ENCODE measurements at regions not wholly inside any gene's neighbourhood (a gene's known extent, or its start where the extent isn't known, plus 50 kb on each side); places are given as distances from the start of the nearest gene placed in this dataset.

DNA sequence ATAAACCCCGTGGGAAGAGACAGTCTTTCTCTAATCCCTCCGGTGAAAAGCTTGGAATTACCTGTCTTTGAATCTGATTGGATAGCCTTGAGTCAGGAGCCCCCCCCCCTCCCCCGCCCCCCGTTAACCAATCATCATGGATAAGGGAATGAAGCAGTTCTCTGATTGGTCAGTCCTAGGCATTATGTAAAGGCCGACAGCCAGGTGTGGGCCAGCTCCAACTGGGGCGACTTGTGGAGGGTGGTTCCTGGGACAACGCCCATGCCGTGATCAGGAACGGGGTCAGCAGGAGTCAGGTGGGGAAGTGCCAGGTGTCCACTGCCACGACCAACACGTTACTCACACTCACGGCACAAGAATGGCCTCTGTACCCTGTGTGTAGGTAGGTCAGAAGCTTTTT is 406.8 kb upstream of the SULF2 start:
- H3K4me3 Mint-ChIP-seq, result no peak overlapping the region
- peaks cover 42% of the 10 kb centered on the region for H3K4me1 Mint-ChIP-seq

DNA sequence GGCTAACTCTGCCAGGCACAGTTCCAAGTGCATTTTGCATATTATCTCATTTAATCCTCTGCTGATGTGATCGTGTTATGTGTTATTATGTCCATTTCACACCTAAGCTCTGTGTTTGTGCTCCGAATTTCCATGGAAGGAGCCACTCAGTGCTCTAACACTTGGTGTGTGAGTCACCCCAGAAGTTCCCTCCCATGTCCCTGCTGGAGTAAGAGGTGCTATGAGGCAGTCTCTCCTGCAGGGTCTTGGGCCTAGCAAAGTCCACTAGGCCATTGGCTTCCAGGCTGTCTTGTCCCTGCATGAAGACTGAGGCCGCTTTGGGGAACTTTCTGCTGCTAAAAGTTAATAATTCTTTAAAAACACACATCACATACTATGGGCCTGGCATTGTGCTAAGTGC is 405.9 kb upstream of the SULF2 start:
- H3K36me3 ChIP-seq, result no peaks in the 10 kb centered on the region
- no peak overlapping the region for H3K27ac ChIP-seq
- H3K27ac Mint-ChIP-seq, result peak overlapping the region; percentile 87
- no peaks in the 10 kb centered on the region for H3K9me3 ChIP-seq (ENCODE audit: low read depth)
- no peak overlapping the region for H2AFZ ChIP-seq (replicated peaks)
- peaks cover 7% of the 10 kb centered on the region for H3K9me3 Mint-ChIP-seq
- H3K36me3 Mint-ChIP-seq, result peaks cover 2% of the 10 kb centered on the region
- peaks cover 16% of the 10 kb centered on the region for H3F3A ChIP-seq (ENCODE audit: low read depth)
- no peaks in the 10 kb centered on the region for H3K79me2 ChIP-seq (ENCODE audit: low read depth)
- no peak for DNase-seq (ENCODE audit: low spot score)
- peak overlapping the region; percentile 28 for H3K4me2 ChIP-seq
- no peak overlapping the region for H3K4me3 Mint-ChIP-seq
- H3K27me3 ChIP-seq, result peaks cover under 1% of the 10 kb centered on the region
- TF ChIP-seq, protein P1, sequence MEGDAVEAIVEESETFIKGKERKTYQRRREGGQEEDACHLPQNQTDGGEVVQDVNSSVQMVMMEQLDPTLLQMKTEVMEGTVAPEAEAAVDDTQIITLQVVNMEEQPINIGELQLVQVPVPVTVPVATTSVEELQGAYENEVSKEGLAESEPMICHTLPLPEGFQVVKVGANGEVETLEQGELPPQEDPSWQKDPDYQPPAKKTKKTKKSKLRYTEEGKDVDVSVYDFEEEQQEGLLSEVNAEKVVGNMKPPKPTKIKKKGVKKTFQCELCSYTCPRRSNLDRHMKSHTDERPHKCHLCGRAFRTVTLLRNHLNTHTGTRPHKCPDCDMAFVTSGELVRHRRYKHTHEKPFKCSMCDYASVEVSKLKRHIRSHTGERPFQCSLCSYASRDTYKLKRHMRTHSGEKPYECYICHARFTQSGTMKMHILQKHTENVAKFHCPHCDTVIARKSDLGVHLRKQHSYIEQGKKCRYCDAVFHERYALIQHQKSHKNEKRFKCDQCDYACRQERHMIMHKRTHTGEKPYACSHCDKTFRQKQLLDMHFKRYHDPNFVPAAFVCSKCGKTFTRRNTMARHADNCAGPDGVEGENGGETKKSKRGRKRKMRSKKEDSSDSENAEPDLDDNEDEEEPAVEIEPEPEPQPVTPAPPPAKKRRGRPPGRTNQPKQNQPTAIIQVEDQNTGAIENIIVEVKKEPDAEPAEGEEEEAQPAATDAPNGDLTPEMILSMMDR (IDR thresholded peaks at IDR 0.05), result no peak
- TF ChIP-seq EZH2phosphoT487 (IDR thresholded peaks at IDR 0.05) (no peak), EZH2 (IDR thresholded peaks at IDR 0.05) (no peak)
- no peak overlapping the region for H3K9ac ChIP-seq
- peaks cover 30% of the 10 kb centered on the region for H3K4me1 ChIP-seq
- H3K27me3 Mint-ChIP-seq (ENCODE audit: insufficient read depth, low read depth), result peaks cover 12% of the 10 kb centered on the region
- H4K20me1 ChIP-seq (ENCODE audit: low read depth), result no peaks in the 10 kb centered on the region
- H3K4me1 Mint-ChIP-seq, result peaks cover 43% of the 10 kb centered on the region
- no peak overlapping the region for H3K4me3 ChIP-seq

More for the DNA sequence above, 406.8 kb upstream of the SULF2 start:
- Mint-ChIP-seq H3K36me3 (peaks cover 2% of the 10 kb centered on the region), H3K9me3 (peaks cover 6% of the 10 kb centered on the region), H3K27me3 (ENCODE audit: insufficient read depth, low read depth) (peaks cover 12% of the 10 kb centered on the region), H3K27ac (no peak overlapping the region)
- Histone ChIP-seq H3F3A (ENCODE audit: low read depth) (peaks cover 7% of the 10 kb centered on the region), H3K9me3 (ENCODE audit: low read depth) (no peaks in the 10 kb centered on the region), H4K20me1 (ENCODE audit: low read depth) (no peaks in the 10 kb centered on the region), H3K4me2 (no peak overlapping the region), H3K79me2 (ENCODE audit: low read depth) (no peaks in the 10 kb centered on the region), H3K36me3 (no peaks in the 10 kb centered on the region), H3K27ac (no peak overlapping the region), H3K9ac (no peak overlapping the region), H3K4me1 (peaks cover 21% of the 10 kb centered on the region), H3K27me3 (no peaks in the 10 kb centered on the region), H3K4me3 (no peak overlapping the region), H2AFZ (replicated peaks) (no peak overlapping the region)
- TF ChIP-seq, protein P1 (IDR thresholded peaks at IDR 0.05), result no peak
- TF ChIP-seq EZH2 (IDR thresholded peaks at IDR 0.05) (no peak), EZH2phosphoT487 (IDR thresholded peaks at IDR 0.05) (no peak)
- no peak for DNase-seq (ENCODE audit: low spot score)

DNA sequence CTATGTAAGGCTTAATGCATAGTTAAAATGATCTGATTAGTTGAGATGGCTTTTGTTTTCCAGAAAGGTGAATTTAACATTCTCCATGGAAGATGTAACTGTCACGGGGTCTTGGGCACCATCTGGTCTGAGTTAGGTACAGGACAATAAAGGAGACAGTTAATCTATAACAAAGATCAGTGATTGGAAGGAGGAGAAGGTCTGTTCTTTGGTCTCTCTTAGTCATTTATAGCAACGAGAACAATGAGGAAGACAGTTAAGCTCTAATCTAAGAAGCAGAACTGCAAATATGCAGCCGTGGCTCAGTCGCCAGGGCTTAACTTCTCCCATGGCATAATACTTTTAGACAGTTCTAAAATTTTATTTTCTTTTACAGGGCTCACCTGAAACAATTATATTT is 405.5 kb upstream of the SULF2 start:
- H3K4me1 ChIP-seq, result peaks cover 32% of the 10 kb centered on the region
- TF ChIP-seq EZH2phosphoT487 (IDR thresholded peaks at IDR 0.05), result peak; percentile 43
- no peak for TF ChIP-seq EZH2 (IDR thresholded peaks at IDR 0.05)
- H3K27me3 Mint-ChIP-seq (ENCODE audit: insufficient read depth, low read depth), result peaks cover 9% of the 10 kb centered on the region
- H3K4me1 Mint-ChIP-seq, result peaks cover 39% of the 10 kb centered on the region
- no peak overlapping the region for H2AFZ ChIP-seq (replicated peaks)
- H3K4me3 Mint-ChIP-seq, result no peak overlapping the region
- H3K27ac Mint-ChIP-seq, result no peak overlapping the region
- H3K4me2 ChIP-seq, result peak overlapping the region; percentile 28
- no peak overlapping the region for H3K27ac ChIP-seq
- H3F3A ChIP-seq (ENCODE audit: low read depth), result peaks cover 16% of the 10 kb centered on the region
- H3K79me2 ChIP-seq (ENCODE audit: low read depth), result no peaks in the 10 kb centered on the region
- H3K4me3 ChIP-seq, result no peak overlapping the region
- no peaks in the 10 kb centered on the region for H4K20me1 ChIP-seq (ENCODE audit: low read depth)
- H3K9me3 Mint-ChIP-seq, result peaks cover 7% of the 10 kb centered on the region
- H3K9me3 ChIP-seq (ENCODE audit: low read depth), result no peaks in the 10 kb centered on the region
- DNase-seq (ENCODE audit: low spot score), result peak; percentile 42
- H3K36me3 Mint-ChIP-seq, result peaks cover 2% of the 10 kb centered on the region
- peaks cover 4% of the 10 kb centered on the region for H3K27me3 ChIP-seq
- no peaks in the 10 kb centered on the region for H3K36me3 ChIP-seq
- H3K9ac ChIP-seq, result no peak overlapping the region

DNA sequence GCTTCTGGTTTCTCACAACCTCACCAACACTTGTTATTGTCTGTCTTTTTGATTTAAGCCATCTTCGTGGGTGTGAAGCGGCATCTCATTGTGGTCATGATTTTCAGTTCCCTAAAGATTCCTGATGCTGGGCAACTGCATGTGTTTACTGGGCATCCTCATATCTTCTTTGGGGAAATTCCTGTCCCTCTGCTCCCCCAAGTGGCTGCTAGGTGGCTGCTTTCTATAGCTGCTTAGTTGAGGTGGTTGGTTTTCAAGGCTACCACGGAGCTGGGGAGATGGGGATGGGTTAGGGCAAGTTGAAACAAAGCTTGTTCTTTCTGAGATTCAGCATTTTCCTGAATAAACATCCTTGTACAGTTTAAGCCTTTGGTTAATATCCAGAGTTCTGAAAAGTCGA is 403.9 kb upstream of the SULF2 start:
- Histone ChIP-seq H3K27me3 (peaks cover 20% of the 10 kb centered on the region), H3K79me2 (ENCODE audit: low read depth) (no peaks in the 10 kb centered on the region), H3K9me3 (ENCODE audit: low read depth) (no peaks in the 10 kb centered on the region), H3F3A (ENCODE audit: low read depth) (peaks cover 16% of the 10 kb centered on the region), H2AFZ (replicated peaks) (no peak overlapping the region), H3K27ac (no peak overlapping the region), H3K4me2 (no peak overlapping the region), H3K4me1 (peaks cover 32% of the 10 kb centered on the region), H4K20me1 (ENCODE audit: low read depth) (no peaks in the 10 kb centered on the region), H3K9ac (no peak overlapping the region), H3K36me3 (no peaks in the 10 kb centered on the region), H3K4me3 (no peak overlapping the region)
- H3K4me3 Mint-ChIP-seq, result peak overlapping the region; percentile 11
- peaks cover 7% of the 10 kb centered on the region for H3K9me3 Mint-ChIP-seq
- H3K27ac Mint-ChIP-seq, result no peak overlapping the region
- peaks cover 29% of the 10 kb centered on the region for H3K4me1 Mint-ChIP-seq
- H3K36me3 Mint-ChIP-seq, result peaks cover 2% of the 10 kb centered on the region
- DNase-seq (ENCODE audit: low spot score), result peak; percentile 46
- peaks cover 5% of the 10 kb centered on the region for H3K27me3 Mint-ChIP-seq (ENCODE audit: insufficient read depth, low read depth)
- TF ChIP-seq EZH2 (IDR thresholded peaks at IDR 0.05) (no peak), EZH2phosphoT487 (IDR thresholded peaks at IDR 0.05) (no peak)
- TF ChIP-seq, protein P1 (IDR thresholded peaks at IDR 0.05), result peak; percentile 50
